ENCODE measurements at regions not wholly inside any gene's neighbourhood (a gene's known extent, or its start where the extent isn't known, plus 50 kb on each side); places are given as distances from the start of the nearest gene placed in this dataset.

DNA sequence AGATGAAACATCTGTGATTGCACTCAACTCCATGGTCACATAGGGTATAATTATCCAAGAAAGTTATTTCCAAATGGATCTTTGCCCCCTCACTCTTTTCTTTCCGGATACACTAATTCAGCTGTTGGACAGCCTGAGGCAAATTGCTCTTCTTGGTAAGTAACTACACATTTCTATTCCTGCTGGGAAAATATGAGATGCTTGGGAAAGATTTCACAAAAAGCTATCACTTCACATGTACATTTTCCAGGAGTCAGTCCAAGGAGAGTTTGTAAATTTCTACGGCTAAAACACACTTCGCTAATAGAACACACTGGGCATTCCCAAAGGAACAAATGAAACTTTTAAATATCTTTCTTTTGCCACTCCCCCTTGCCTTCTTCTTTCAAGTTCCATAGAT is 123.0 kb upstream of the GRIA1 start:
- TF ChIP-seq EZH2 (IDR thresholded peaks at IDR 0.05) = no peak
- no peak for TF ChIP-seq POLR2AphosphoS5 (IDR thresholded peaks at IDR 0.05; ENCODE audit: borderline replicate concordance, low read depth, low read length)
- TF ChIP-seq FOXP2 (optimal IDR thresholded peaks at IDR 0.05; ENCODE audit: control extremely low read depth, extremely low read length, insufficient read depth) = no peak

All from SK-N-MC (cell line).